GM12878 (cell line): ENCODE measurements at regions not wholly inside any gene's neighbourhood (a gene's known extent, or its start where the extent isn't known, plus 50 kb on each side); places are given as distances from the start of the nearest gene placed in this dataset.

ENCODE experiments used
- ATAC-seq: fragments of 200-7000 bp; cut with Tn5 transposase; 3 replicates; pipeline ENCODE4 v1.9.1; 2020; ENCODE audit warnings: mild to moderate bottlenecking, moderate library complexity
- BruUV-seq: library from RNA; stranded (reverse); fragments of 400-500 nt; replicated peaks from 2 replicates; lab custom pipeline; 2021; lab: Mats Ljungman, UMichigan
- CTCF ChIA-PET: fragments of 300-600 bp; sonication (Branson Sonifier 250); formaldehyde crosslinking; extraction: SDS; loops from one replicate; lab custom pipeline; 2021; ENCODE audit warnings: inconsistent platforms; lab: Yijun Ruan, JAX
- POLR2A ChIA-PET: fragments of 350-600 bp; formaldehyde crosslinking; extraction: SDS; loops from one replicate; lab custom pipeline; 2021; ENCODE audit warnings: inconsistent platforms; lab: Charles Lee
- RAD21 ChIA-PET: fragments of 300-600 bp; sonication (Branson Sonifier 250); formaldehyde crosslinking; loops from one replicate; lab custom pipeline; 2023; ENCODE audit warnings: antibody characterized with exemption; ENCODE audit not compliant: unreplicated experiment; lab: Charles Lee
- SMC1A ChIA-PET: fragments of 300-600 bp; sonication (Branson Sonifier 250); formaldehyde crosslinking; loops from one replicate; lab custom pipeline; 2023; ENCODE audit not compliant: unreplicated experiment, uncharacterized antibody; lab: Charles Lee
- DNase-seq: peaks from one replicate; pipeline ENCODE4 v3.0.0-alpha.2; 2011; ENCODE audit warnings: low read depth, low spot score
- FAIRE-seq: peaks from 3 replicates; lab custom pipeline; 2011; peaks lifted over from hg19 to GRCh38; lab: Jason Lieb, UNC
- H2AFZ ChIP-seq: 2 replicates; pipeline ENCODE4 v1.6.0; 2011; ENCODE audit warnings: low read depth, low read length, control low read depth; ENCODE audit not compliant: control insufficient read depth
- H3K27ac ChIP-seq: 2 replicates; pipeline ENCODE4 v1.5.1; 2011; ENCODE audit warnings: control low read depth; ENCODE audit not compliant: control insufficient read depth, insufficient read depth
- H3K27me3 ChIP-seq, 2 experiments: replicated peaks in 1 of 2; 2 replicates each; pipeline versions ENCODE4 v1.6.0 to v1.6.1; 2011; ENCODE audit warnings: low read length in 1 of 2; ENCODE audit not compliant: control insufficient read depth in 2 of 2, insufficient read depth in 2 of 2
- H3K36me3 ChIP-seq, 2 experiments: 2 replicates each; pipeline ENCODE4 v1.5.1; 2011; ENCODE audit warnings: low read length in 1 of 2; ENCODE audit not compliant: control insufficient read depth in 2 of 2, insufficient read depth in 2 of 2
- H3K4me1 ChIP-seq: 2 replicates; pipeline ENCODE4 v1.6.1; 2011; ENCODE audit warnings: mild to moderate bottlenecking, low read length, moderate library complexity, mixed read lengths; ENCODE audit not compliant: control insufficient read depth, insufficient read depth
- H3K4me2 ChIP-seq: 2 replicates; pipeline ENCODE4 v1.6.0; 2011; ENCODE audit warnings: control low read depth; ENCODE audit not compliant: control insufficient read depth, insufficient read depth
- H3K4me3 ChIP-seq: fragments of 200-600 bp; sonication (generic); 2 replicates; pipeline ENCODE4 v1.5.1; 2016
- H3K79me2 ChIP-seq: 2 replicates; pipeline ENCODE4 v1.6.0; 2011; ENCODE audit warnings: low read length; ENCODE audit not compliant: control insufficient read depth, insufficient read depth
- H3K9ac ChIP-seq: 2 replicates; pipeline ENCODE4 v1.8.0; 2011; ENCODE audit warnings: low read length, control low read depth, mixed read lengths; ENCODE audit not compliant: control insufficient read depth, insufficient read depth
- H3K9me3 ChIP-seq: replicated peaks from 3 replicates; pipeline ENCODE4 v1.5.1; 2011; ENCODE audit warnings: mild to moderate bottlenecking, low read length; ENCODE audit not compliant: control insufficient read depth, insufficient read depth
- H4K20me1 ChIP-seq: 2 replicates; pipeline ENCODE4 v1.6.0; 2011; ENCODE audit not compliant: control insufficient read depth, insufficient read depth
- ATF2 ChIP-seq: IDR thresholded peaks from 2 replicates; pipeline ENCODE4 v1.6.1; 2012; ENCODE audit warnings: low read length, inconsistent platforms
- BCL3 ChIP-seq: IDR thresholded peaks from 2 replicates; pipeline ENCODE4 v1.6.1; 2011; ENCODE audit warnings: borderline replicate concordance, low read depth, mild to moderate bottlenecking, moderate library complexity, low read length; ENCODE audit not compliant: insufficient read depth, poor library complexity, severe bottlenecking
- BCLAF1 ChIP-seq: fragments of 450-650 bp; IDR thresholded peaks from 2 replicates; pipeline ENCODE4 v1.6.1; 2017; ENCODE audit warnings: antibody characterized with exemption, mild to moderate bottlenecking, moderate library complexity
- E4F1 ChIP-seq: fragments of 450-650 bp; IDR thresholded peaks from 2 replicates; pipeline ENCODE4 v1.6.1; 2018; ENCODE audit warnings: borderline replicate concordance, mild to moderate bottlenecking; ENCODE audit not compliant: partially characterized antibody
- IRF5 ChIP-seq: fragments of 450-650 bp; IDR thresholded peaks from 2 replicates; pipeline ENCODE4 v1.6.1; 2017; ENCODE audit warnings: borderline replicate concordance
- JUNB ChIP-seq: IDR thresholded peaks from 2 replicates; pipeline ENCODE4 v1.6.1; 2016; ENCODE audit warnings: antibody characterized with exemption, mild to moderate bottlenecking
- MXI1 ChIP-seq: fragments of 150-350 bp; IDR thresholded peaks from 2 replicates; pipeline ENCODE4 v1.6.1; 2011; ENCODE audit warnings: low read depth, mild to moderate bottlenecking, inconsistent platforms, low read length, improper control_type of control experiment
- PAX5 ChIP-seq: IDR thresholded peaks from 2 replicates; pipeline ENCODE4 v1.6.1; 2011; ENCODE audit warnings: low read depth, low read length, borderline replicate concordance
- PAX8 ChIP-seq: fragments of 450-650 bp; IDR thresholded peaks from 2 replicates; pipeline ENCODE4 v1.6.1; 2017; ENCODE audit warnings: mild to moderate bottlenecking, moderate library complexity
- POU2F2 ChIP-seq: IDR thresholded peaks from 3 replicates; pipeline ENCODE4 v1.6.1; 2011; ENCODE audit warnings: low read depth, mild to moderate bottlenecking, low read length, borderline replicate concordance
- RBBP5 ChIP-seq: fragments of 200-600 bp; sonication (generic); conservative IDR thresholded peaks from 2 replicates; pipeline ENCODE4 v1.6.1; 2016
- RELB ChIP-seq: fragments of 450-650 bp; IDR thresholded peaks from 2 replicates; pipeline ENCODE4 v1.6.1; 2017; ENCODE audit warnings: low read depth, mild to moderate bottlenecking, moderate library complexity
- SMAD1 ChIP-seq: fragments of 450-650 bp; IDR thresholded peaks from 2 replicates; pipeline ENCODE4 v1.6.1; 2018; ENCODE audit warnings: mild to moderate bottlenecking, low read depth; ENCODE audit not compliant: partially characterized antibody
- WGBS: methylation state at CpG from one replicate; pipeline ENCODE4 v1.1.6; 2016; ENCODE audit warnings: low lambda C conversion rate; ENCODE audit not compliant: insufficient replicate concordance, insufficient coverage; ENCODE audit errors: missing lambda C conversion rate; 5-methylcytosine and 5-hydroxymethylcytosine counted together
- in situ Hi-C: fragments of 300-500 bp; cut with MboI; formaldehyde crosslinking; loops from 9 replicates; pipeline ENCODE4 v1.14.3; 2018; ENCODE audit warnings: mixed read lengths
- intact Hi-C: fragments of 100-400 bp; cut with micrococcal nuclease; formaldehyde crosslinking; loops from one replicate; pipeline ENCODE4 v1.14.2; 2022; ENCODE audit not compliant: unreplicated experiment

- no peaks in the 10 kb centered on the region for H3K9me3 ChIP-seq
- in situ Hi-C loops = no loop called here
- ChIA-PET RAD21 (no interaction called here), SMC1A (no interaction called here), POLR2A (no interaction called here), CTCF (interaction anchor here (0.6 to 0.7 kb wide), 2 partner anchors 77 to 1052 kb away, joined by 3 read pairs; no protein-coding TSS in a partner anchor)
- H3K27ac ChIP-seq = no peak overlapping the region
- BruUV-seq = no TSS peak
- no peaks in the 10 kb centered on the region for H3K36me3 ChIP-seq
- intact Hi-C loops = no loop called here
- H3K4me2 ChIP-seq = no peak overlapping the region
- ATAC-seq = no peak
- no peak overlapping the region for H3K4me3 ChIP-seq
- H3K4me1 ChIP-seq = no peaks in the 10 kb centered on the region
- no peak overlapping the region for H3K9ac ChIP-seq
- H3K79me2 ChIP-seq = no peaks in the 10 kb centered on the region
- no peak overlapping the region for H2AFZ ChIP-seq
- FAIRE-seq = no peak
- H4K20me1 ChIP-seq = no peaks in the 10 kb centered on the region
- WGBS = 82% methylated on average over 3 of the region's 3 CpGs
- no peak for DNase-seq
- H3K27me3 ChIP-seq = no peaks in the 10 kb centered on the region
- TF ChIP-seq RELB (no peak), E4F1 (no peak), IRF5 (no peak), RBBP5 (no peak), PAX5 (no peak), PAX8 (no peak), BCLAF1 (no peak), JUNB (no peak), ATF2 (no peak), BCL3 (no peak), POU2F2 (no peak), MXI1 (no peak), SMAD1 (no peak)
These were observed 552.4 kb downstream of the RFPL4B start for GRCh38 chr6:112899541-112899940.
